Activated gamma-delta T cell treated with anti-CD3 and anti-CD28 coated beads, Interleukin-2, amount 50 U/mL, for 16 hours (primary cell): ENCODE measurements at regions not wholly inside any gene's neighbourhood (a gene's known extent, or its start where the extent isn't known, plus 50 kb on each side); places are given as distances from the start of the nearest gene placed in this dataset.

ENCODE experiments used
- DNase-seq: peaks from one replicate; pipeline ENCODE4 v3.0.0-alpha.2; 2020; ENCODE audit warnings: low read depth

DNA sequence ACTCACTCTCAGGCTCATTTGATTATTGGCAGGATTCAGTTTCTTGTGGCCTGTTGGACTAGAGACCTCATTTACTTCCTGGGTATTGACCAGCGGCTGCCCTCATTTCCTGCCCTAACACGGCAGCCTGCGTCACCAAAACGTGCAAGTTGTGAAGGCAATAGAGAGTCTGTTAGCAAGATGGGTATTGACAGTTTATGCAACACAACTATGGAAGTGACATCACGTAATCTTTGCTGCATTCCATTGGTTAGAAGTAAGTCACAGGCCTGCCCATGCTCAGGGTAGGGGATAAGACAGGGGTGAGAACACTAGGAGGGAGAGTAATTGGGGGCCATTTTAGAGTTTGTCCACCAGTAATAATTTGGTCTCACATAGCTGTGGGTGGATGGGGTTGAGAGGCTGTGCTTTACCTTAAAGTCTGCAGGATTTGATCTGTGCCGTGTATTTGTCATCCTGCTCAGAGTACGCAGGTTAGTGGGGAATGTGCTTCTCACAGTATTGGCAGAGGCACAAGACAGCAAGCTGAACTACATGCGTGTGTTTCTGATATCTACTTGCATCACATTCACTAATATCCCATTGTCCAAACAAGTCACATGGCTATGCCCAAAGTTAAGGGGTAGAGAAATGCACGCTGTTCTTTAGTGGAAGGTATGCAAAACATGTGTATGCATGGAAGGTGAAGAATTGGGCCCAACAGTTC, 83.3 kb downstream of the EDEM1 start:
- no peak for DNase-seq

- DNase-seq = no peak
Observed at GRCh38 chr3:5271372-5271683, 83.8 kb downstream of the EDEM1 start.

DNA sequence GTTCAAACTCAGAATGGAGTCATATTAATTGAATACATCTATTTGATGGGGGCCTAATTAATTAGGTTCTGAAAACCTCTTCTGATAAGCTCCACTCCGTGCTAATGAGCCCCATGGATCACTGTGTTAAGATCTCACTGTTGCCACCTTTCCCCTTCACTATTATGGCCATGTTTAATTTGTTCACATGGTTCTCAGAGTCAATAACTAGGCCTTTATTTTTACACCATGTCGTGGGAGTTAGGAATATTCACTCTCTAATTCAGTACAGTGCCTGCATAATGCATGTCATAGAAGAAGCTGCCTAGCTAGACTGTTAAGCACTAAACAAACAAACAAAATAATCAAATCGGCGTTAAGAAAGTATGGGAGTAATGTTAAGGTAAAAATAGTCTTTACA, 84.9 kb downstream of the EDEM1 start:
- DNase-seq = no peak

GRCh38 chr3:5274091-5274490, 86.6 kb downstream of the EDEM1 start:
- no peak for DNase-seq

- DNase-seq = no peak
Observed at GRCh38 chr3:5275529-5275928, 88.0 kb downstream of the EDEM1 start.

DNA sequence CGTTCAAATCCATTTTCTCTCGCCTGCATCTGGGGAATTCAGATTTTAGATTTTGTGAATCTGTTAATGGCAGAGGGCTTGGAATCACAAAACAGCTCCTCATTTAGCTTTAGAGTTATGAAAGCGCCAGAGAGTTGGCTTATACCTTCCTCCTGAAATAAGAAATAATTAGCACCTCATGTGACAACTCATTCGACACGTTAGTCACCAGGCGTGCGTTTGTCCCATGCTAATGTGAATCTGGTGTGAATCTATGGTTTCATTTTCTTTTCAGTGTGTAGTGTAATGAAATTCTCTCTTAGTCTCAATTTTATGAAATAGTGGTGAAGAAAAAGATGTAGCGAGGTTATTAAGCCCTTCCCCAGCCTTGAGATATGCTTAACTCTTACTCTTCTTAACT, 89.4 kb downstream of the EDEM1 start:
- no peak for DNase-seq

GRCh38 chr3:5277612-5278236, 90.2 kb downstream of the EDEM1 start:
- DNase-seq = no peak

DNA sequence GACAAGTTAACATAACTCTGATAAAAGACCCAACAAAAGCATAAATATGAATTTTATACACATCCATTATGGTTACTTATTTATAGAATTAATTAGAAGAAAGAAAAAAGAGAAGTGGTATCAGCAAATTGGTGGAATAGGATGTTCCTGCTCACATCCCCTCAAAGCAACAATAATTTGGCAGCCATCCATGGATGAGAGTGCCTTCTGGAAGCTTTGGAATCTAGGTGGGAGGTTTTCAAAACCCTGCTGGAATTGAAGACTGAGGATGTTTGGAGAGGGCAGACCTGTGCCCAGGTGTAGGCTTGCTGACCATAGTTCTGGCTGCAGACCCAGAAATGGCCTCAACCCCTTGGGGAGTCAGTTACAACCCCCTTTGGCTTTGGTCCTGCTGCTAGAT, 91.2 kb downstream of the EDEM1 start:
- no peak for DNase-seq

DNA sequence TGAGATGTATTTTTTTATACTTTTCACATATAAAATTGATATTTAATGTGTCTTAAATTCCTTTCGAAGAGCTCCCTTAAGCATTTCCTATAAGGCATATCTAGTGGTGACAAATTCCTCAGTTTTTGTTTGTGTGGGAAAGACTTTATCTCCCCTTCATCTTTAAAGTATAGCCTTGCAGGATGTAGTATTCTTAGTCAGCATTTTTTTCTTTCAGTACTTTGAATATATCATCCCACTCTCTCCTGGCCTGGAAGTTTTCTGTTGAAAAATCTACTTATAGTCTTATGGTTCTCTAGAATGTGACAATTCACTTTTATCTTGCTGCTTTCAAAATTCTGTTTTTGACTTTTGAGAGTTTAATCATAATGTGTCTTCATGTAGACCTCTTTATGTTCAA, 95.2 kb downstream of the EDEM1 start:
- no peak for DNase-seq

- no peak for DNase-seq
Observed at GRCh38 chr3:5285439-5285838, 97.9 kb downstream of the EDEM1 start.

- no peak for DNase-seq
Observed at GRCh38 chr3:5290915-5291314, 103.4 kb downstream of the EDEM1 start.

DNA sequence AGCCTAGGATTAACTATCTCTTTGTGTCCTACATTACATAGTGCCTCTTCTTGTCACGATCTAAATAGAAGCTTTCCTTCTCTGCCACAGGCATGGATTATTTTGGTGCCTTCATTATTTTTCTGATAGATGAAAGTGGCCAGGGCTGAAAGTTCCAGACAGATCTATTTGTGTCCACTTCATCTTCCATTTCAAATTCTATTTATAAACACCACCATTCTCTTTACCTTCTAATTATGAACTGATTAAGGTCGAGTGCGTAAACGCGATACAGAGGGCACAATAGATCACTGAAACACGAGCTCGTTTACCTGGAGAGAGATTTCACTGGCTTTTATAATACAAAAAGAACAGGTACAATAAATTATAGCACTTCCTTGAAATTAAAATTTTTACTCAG, 105.0 kb downstream of the EDEM1 start:
- DNase-seq = no peak

- no peak for DNase-seq
Observed at GRCh38 chr3:5293207-5293606, 105.7 kb downstream of the EDEM1 start.

- no peak for DNase-seq
Observed at GRCh38 chr3:5294356-5294755, 106.8 kb downstream of the EDEM1 start.

DNA sequence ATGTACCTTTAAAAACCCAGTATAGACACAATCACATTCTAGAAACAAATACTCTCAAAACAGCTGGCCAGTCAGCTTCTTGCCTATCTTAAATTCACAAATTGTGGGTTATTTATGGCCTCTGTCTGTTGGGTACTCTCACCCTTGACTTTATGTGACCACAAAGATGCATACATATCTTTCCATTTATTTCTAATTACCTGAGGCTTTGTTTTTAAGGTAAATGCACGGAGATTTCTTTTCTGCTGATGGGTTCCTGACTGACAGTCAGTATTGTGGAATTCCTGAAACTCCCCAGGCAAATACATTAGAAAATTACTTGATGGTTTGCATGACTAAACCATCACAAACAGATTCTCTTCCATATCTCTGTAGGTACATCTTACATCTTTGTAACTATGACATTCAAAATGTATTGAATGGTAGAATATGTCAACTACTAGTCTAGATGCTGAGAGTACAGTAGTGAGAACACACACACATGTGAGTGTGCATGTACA, 107.7 kb downstream of the EDEM1 start:
- no peak for DNase-seq

GRCh38 chr3:5296362-5296761, 108.9 kb downstream of the EDEM1 start:
- DNase-seq = no peak

DNA sequence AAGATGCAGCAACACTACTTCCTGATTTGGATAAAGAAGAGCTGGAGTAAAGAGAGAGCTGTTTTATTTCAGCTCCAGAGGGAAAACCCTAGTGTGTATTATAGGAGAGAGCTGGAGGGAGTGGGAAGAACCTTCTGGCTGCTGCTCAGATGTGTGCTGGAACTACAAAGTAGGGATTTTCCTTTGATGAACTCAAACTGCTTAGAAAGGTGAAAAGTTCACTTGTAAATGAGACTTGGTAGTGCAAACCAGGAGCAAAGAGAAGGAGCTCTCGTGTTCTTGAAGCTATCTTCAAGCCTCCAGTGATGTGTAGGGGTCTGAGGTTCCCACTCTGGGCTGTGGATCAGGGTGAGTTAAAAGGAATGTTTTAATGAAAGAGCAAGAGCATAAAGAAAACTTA, 110.4 kb downstream of the EDEM1 start:
- no peak for DNase-seq

DNA sequence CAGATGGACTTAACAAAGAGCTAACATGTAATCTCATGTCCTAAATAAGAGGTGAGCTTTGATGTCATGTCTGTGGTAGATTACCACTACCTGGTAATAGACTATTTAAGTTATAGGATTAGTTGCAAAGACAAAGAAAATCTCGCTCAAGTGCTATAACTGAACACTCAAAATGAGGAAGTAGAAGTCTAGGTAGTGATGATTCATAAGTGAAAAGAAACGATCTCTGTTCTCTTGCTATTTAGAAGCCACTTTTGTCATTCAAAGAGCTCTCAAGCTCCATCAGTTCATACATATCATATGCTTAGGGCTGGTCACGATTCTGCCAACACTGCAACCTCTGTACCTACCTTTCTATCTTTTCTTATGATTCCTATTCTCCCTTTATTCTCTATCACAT, 110.9 kb downstream of the EDEM1 start:
- DNase-seq = no peak

DNA sequence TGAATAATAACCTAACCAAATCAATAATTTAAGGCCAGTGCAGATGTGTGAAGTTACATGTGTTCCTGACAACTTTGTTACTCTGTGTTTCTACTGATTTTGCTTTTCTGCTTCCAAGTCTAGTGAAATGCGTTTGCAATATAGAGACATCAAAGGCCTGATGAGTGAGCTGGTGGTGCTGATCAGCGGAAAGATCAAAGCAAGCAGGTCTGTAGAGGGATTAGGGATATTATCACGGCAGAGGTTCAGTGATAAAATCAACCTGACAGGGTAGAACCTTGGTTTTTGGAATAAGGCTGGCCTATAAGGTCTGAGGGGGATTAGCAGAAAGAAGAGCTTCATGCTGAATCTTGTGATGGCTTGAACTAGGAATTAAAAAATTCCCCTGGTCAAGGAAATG, 111.7 kb downstream of the EDEM1 start:
- DNase-seq = no peak

GRCh38 chr3:5300638-5301037, 113.1 kb downstream of the EDEM1 start:
- no peak for DNase-seq

- no peak for DNase-seq
Observed at GRCh38 chr3:5301651-5302297, 114.3 kb downstream of the EDEM1 start.

DNA sequence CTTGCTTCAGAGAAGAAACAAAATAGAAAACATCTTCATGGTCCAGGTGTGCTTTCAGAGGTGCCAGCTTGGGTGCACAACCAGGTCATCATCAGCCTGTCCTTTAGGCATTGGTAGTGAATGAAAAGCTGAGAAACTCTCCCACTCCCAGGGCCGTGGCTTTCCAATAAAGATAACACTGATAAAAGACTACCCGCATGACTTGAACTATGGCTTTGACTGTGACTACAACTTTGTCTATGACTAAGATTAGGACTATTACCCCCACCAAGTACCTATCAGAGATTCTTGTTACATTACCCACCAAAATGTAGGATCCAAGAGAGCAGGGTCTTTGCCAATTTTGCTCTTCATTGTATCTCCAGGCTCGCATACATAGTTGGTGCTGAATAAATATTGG, 115.2 kb downstream of the EDEM1 start:
- no peak for DNase-seq

DNA sequence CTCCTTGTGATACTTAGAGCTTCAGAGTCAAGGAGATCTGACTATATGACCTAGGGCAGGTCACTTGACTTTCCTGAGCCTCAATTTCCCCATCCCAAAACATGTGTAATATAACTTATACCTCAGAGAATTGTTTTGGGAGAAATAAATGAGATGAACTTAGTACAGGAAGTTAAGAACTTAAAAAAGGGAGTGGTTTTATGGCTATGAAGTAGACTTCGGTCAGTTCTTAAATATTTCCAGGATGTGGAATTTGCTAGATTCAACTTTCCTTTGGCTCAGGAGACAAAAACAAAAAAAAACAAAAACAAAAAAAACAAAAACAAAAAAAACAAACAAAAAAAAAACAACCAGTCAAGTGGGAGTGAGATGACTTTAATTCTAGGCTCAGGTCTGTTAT, 116.7 kb downstream of the EDEM1 start:
- DNase-seq = no peak
